SU-DHL-6 (cell line): ENCODE measurements at regions not wholly inside any gene's neighbourhood (a gene's known extent, or its start where the extent isn't known, plus 50 kb on each side); places are given as distances from the start of the nearest gene placed in this dataset.
"Not testable (repeated sequence)": the region's sequence is repeated elsewhere in the genome, so short reads cannot be mapped to it uniquely, and the experiment has no call there.

Experiments used
- H2AFZ ChIP-seq: fragments of 200-600 bp; sonication (generic); 2 replicates; pipeline ENCODE4 v1.6.1; 2014; ENCODE audit warnings: low read depth, mild to moderate bottlenecking, moderate library complexity, mixed read lengths, antibody characterized with exemption, low read length; ENCODE audit not compliant: severe bottlenecking
- H3F3A ChIP-seq: fragments of 200-600 bp; shearing (Covaris generic); 2 replicates; pipeline ENCODE4 v1.6.0; 2016; ENCODE audit warnings: antibody characterized with exemption, mild to moderate bottlenecking; ENCODE audit not compliant: insufficient read depth
- H3K27ac ChIP-seq: fragments of 200-600 bp; sonication (generic); 2 replicates; pipeline ENCODE4 v1.5.1; 2016; ENCODE audit warnings: low read depth, mild to moderate bottlenecking, low read length, moderate library complexity, mixed read lengths
- H3K27me3 ChIP-seq: fragments of 200-600 bp; sonication (generic), shearing (Covaris generic); 2 replicates; pipeline ENCODE4 v1.6.0; 2014; ENCODE audit warnings: mild to moderate bottlenecking, low read length
- H3K36me3 ChIP-seq: fragments of 200-600 bp; sonication (generic); 2 replicates; pipeline ENCODE4 v1.6.1; 2014; ENCODE audit warnings: mild to moderate bottlenecking, low read length, mixed read lengths
- H3K4me2 ChIP-seq: fragments of 300-600, 200-600 bp; shearing (Covaris generic), sonication (generic); 2 replicates; pipeline ENCODE4 v1.6.0; 2014; ENCODE audit warnings: low read length, low read depth, mild to moderate bottlenecking; ENCODE audit not compliant: poor library complexity, severe bottlenecking
- H3K4me3 ChIP-seq: fragments of 200-600 bp; sonication (generic); 2 replicates; pipeline ENCODE4 v1.5.1; 2014; ENCODE audit warnings: antibody characterized with exemption, low read length, mild to moderate bottlenecking, mixed read lengths; ENCODE audit not compliant: insufficient read depth, poor library complexity, severe bottlenecking
- H3K79me2 ChIP-seq: fragments of 200-600 bp; sonication (generic); 2 replicates; pipeline ENCODE4 v1.6.1; 2014; ENCODE audit warnings: mild to moderate bottlenecking, low read length, moderate library complexity; ENCODE audit not compliant: insufficient read depth
- H3K9ac ChIP-seq: fragments of 200-600 bp; sonication (generic); 2 replicates; pipeline ENCODE4 v1.7.0; 2014; ENCODE audit warnings: mild to moderate bottlenecking, low read length
- H3K9me2 ChIP-seq: fragments of 200-600 bp; sonication (generic); replicated peaks from 2 replicates; pipeline ENCODE4 v1.6.1; 2014; ENCODE audit warnings: low read length; ENCODE audit not compliant: insufficient read depth
- H3K9me3 ChIP-seq: fragments of 200-600 bp; sonication (generic); 2 replicates; pipeline ENCODE4 v1.6.1; 2014; ENCODE audit warnings: low read length, mixed read lengths; ENCODE audit not compliant: insufficient read depth
- H4K20me1 ChIP-seq: fragments of 200-600 bp; sonication (generic); 2 replicates; pipeline ENCODE4 v1.6.1; 2014; ENCODE audit warnings: low read depth, mild to moderate bottlenecking, antibody characterized with exemption, low read length, moderate library complexity, mixed read lengths
- CTCF ChIP-seq: fragments of 200-600 bp; sonication (generic); IDR thresholded peaks from one replicate; pipeline ENCODE4 v1.5.1; 2017; ENCODE audit warnings: antibody characterized with exemption, mild to moderate bottlenecking, low read length, moderate library complexity; ENCODE audit not compliant: insufficient read depth, poor library complexity, severe bottlenecking
- EZH2phosphoT487 ChIP-seq: fragments of 200-600 bp; sonication (generic), shearing (Covaris generic); conservative IDR thresholded peaks from 2 replicates; pipeline ENCODE4 v1.6.1; 2018; ENCODE audit warnings: mild to moderate bottlenecking, antibody characterized with exemption, low read length, moderate library complexity, mixed read lengths

- no peaks in the 10 kb centered on the region for H3K79me2 ChIP-seq
- H2AFZ ChIP-seq, result no peak overlapping the region
- H3K36me3 ChIP-seq, result no peaks in the 10 kb centered on the region
- H4K20me1 ChIP-seq, result no peaks in the 10 kb centered on the region
- H3F3A ChIP-seq, result no peaks in the 10 kb centered on the region
- H3K4me2 ChIP-seq, result no peak overlapping the region
- H3K27ac ChIP-seq, result no peak overlapping the region
- H3K27me3 ChIP-seq, result no peaks in the 10 kb centered on the region
- no peak overlapping the region for H3K4me3 ChIP-seq
- no peak overlapping the region for H3K9ac ChIP-seq
- H3K9me3 ChIP-seq, result no peaks in the 10 kb centered on the region
- H3K9me2 ChIP-seq, result no peaks in the 10 kb centered on the region
- TF ChIP-seq EZH2phosphoT487, result no peak
- TF ChIP-seq CTCF, result no peak
These were observed 157.2 kb upstream of the MYRIP start for GRCh38 chr3:39651993-39652739.

- not testable (repeated sequence) for H3F3A ChIP-seq, H3K27ac ChIP-seq, H3K9me3 ChIP-seq, H3K4me3 ChIP-seq, H3K9me2 ChIP-seq, H3K27me3 ChIP-seq, H2AFZ ChIP-seq, H3K9ac ChIP-seq, H3K79me2 ChIP-seq, H3K4me2 ChIP-seq, H3K36me3 ChIP-seq, H4K20me1 ChIP-seq
These were observed 153.7 kb upstream of the MYRIP start for GRCh38 chr3:39655718-39656117.

GRCh38 chr3:39657075-39657474 lies 152.3 kb upstream of the MYRIP start:
- TF ChIP-seq EZH2phosphoT487 (no peak), CTCF (no peak)

GRCh38 chr3:39657775-39658174 lies 151.6 kb upstream of the MYRIP start:
- Histone ChIP-seq H3K9ac (no peak overlapping the region), H3K36me3 (no peaks in the 10 kb centered on the region), H3K27me3 (no peaks in the 10 kb centered on the region), H3K4me3 (no peak overlapping the region), H4K20me1 (no peaks in the 10 kb centered on the region), H3K4me2 (no peak overlapping the region), H2AFZ (no peak overlapping the region), H3K9me3 (no peaks in the 10 kb centered on the region), H3K9me2 (no peaks in the 10 kb centered on the region), H3K79me2 (no peaks in the 10 kb centered on the region), H3K27ac (no peak overlapping the region), H3F3A (no peaks in the 10 kb centered on the region)
- no peak for TF ChIP-seq EZH2phosphoT487
- no peak for TF ChIP-seq CTCF

More at GRCh38 chr3:39657075-39657474, 152.3 kb upstream of the MYRIP start:
- Histone ChIP-seq H3K27me3 (no peaks in the 10 kb centered on the region), H3F3A (no peaks in the 10 kb centered on the region), H3K79me2 (no peaks in the 10 kb centered on the region), H4K20me1 (no peaks in the 10 kb centered on the region), H3K9ac (no peak overlapping the region), H3K36me3 (no peaks in the 10 kb centered on the region), H3K9me2 (no peaks in the 10 kb centered on the region), H3K27ac (no peak overlapping the region), H3K4me2 (no peak overlapping the region), H2AFZ (no peak overlapping the region), H3K9me3 (no peaks in the 10 kb centered on the region), H3K4me3 (no peak overlapping the region)
